ENCODE measurements at regions not wholly inside any gene's neighbourhood (a gene's known extent, or its start where the extent isn't known, plus 50 kb on each side); places are given as distances from the start of the nearest gene placed in this dataset.

DNA sequence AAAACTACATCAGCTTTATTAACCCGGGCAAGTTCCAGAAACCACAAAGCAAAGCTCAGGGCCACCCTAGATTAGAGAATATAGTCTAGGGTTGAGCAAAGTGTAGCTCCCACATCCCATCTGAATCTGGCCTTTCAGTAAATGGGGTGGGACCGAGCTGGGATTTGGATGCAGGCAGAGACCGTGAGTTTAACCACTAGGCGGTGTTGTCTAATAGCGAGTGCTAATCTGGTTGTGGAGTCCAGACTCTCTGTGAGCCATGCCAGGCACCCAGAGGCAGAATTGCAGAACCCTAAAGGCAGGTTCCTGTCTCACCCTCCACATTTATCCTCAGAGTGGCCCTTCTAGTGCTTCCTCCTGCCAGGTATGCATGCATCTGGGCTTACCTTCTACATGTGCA, 435.9 kb downstream of the TSN start:
- TF ChIP-seq, protein P1, sequence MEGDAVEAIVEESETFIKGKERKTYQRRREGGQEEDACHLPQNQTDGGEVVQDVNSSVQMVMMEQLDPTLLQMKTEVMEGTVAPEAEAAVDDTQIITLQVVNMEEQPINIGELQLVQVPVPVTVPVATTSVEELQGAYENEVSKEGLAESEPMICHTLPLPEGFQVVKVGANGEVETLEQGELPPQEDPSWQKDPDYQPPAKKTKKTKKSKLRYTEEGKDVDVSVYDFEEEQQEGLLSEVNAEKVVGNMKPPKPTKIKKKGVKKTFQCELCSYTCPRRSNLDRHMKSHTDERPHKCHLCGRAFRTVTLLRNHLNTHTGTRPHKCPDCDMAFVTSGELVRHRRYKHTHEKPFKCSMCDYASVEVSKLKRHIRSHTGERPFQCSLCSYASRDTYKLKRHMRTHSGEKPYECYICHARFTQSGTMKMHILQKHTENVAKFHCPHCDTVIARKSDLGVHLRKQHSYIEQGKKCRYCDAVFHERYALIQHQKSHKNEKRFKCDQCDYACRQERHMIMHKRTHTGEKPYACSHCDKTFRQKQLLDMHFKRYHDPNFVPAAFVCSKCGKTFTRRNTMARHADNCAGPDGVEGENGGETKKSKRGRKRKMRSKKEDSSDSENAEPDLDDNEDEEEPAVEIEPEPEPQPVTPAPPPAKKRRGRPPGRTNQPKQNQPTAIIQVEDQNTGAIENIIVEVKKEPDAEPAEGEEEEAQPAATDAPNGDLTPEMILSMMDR (IDR thresholded peaks at IDR 0.05) = no peak
- no peak for TF ChIP-seq POLR2A (IDR thresholded peaks at IDR 0.05)

All from esophagus squamous epithelium (tissue), 4 donors.